IMR-90 (cell line): ENCODE measurements at regions not wholly inside any gene's neighbourhood (a gene's known extent, or its start where the extent isn't known, plus 50 kb on each side); places are given as distances from the start of the nearest gene placed in this dataset.

ENCODE experiments used
- ATAC-seq: fragments of 200-7000 bp; cut with Tn5 transposase; 2 replicates; pipeline ENCODE4 v1.9.1; 2020; ENCODE audit warnings: low read depth, mild to moderate bottlenecking, moderate library complexity
- BruUV-seq: library from RNA; stranded (reverse); fragments of 400-500 nt; replicated peaks from 2 replicates; lab custom pipeline; 2021; lab: Mats Ljungman, UMichigan
- CTCF ChIA-PET: fragments of 300-600 bp; formaldehyde crosslinking; extraction: SDS; loops from one replicate; lab custom pipeline; 2021; ENCODE audit warnings: antibody characterized with exemption; lab: Yijun Ruan, JAX
- POLR2A ChIA-PET: fragments of 300-600 bp; sonication (Branson Sonifier 250); formaldehyde crosslinking; loops from one replicate; lab custom pipeline; 2022; ENCODE audit warnings: antibody characterized with exemption; ENCODE audit not compliant: unreplicated experiment; lab: Charles Lee
- DNase-seq: peaks from one replicate; pipeline ENCODE4 v3.0.0; 2013
- H2AFZ ChIP-seq: replicated peaks from 2 replicates; pipeline ENCODE3; 2013; ENCODE audit warnings: low read length, mild to moderate bottlenecking; ENCODE audit not compliant: poor library complexity
- H2AK5ac ChIP-seq: 2 replicates; pipeline ENCODE4 v1.6.1; 2013; ENCODE audit warnings: low read depth, low read length, inconsistent platforms
- H2AK9ac ChIP-seq: replicated peaks from 2 replicates; pipeline ENCODE3; 2013; ENCODE audit warnings: mild to moderate bottlenecking, low read depth, low read length, moderate library complexity; ENCODE audit not compliant: poor library complexity
- H2BK120ac ChIP-seq: 2 replicates; pipeline ENCODE4 v1.6.1; 2013; ENCODE audit warnings: low read depth, low read length, inconsistent platforms
- H2BK15ac ChIP-seq: 3 replicates; pipeline ENCODE4 v1.6.1; 2013; ENCODE audit warnings: low read depth, low read length, inconsistent platforms
- H2BK20ac ChIP-seq: 2 replicates; pipeline ENCODE4 v1.6.1; 2013; ENCODE audit warnings: low read depth, mild to moderate bottlenecking, inconsistent platforms, low read length, moderate library complexity
- H2BK5ac ChIP-seq: 2 replicates; pipeline ENCODE4 v1.6.1; 2013; ENCODE audit warnings: mild to moderate bottlenecking, low read depth, low read length, inconsistent platforms; ENCODE audit not compliant: poor library complexity, severe bottlenecking
- H3K14ac ChIP-seq: replicated peaks from 2 replicates; pipeline ENCODE4 v1.6.1; 2013; ENCODE audit warnings: low read depth, low read length, inconsistent platforms
- H3K18ac ChIP-seq: 2 replicates; pipeline ENCODE4 v1.6.1; 2013; ENCODE audit warnings: low read depth, low read length, control low read depth
- H3K23ac ChIP-seq: 2 replicates; pipeline ENCODE4 v1.6.1; 2013; ENCODE audit warnings: low read depth, low read length, inconsistent platforms
- H3K27ac ChIP-seq: 2 replicates; pipeline ENCODE4 v1.5.1; 2013; ENCODE audit warnings: mild to moderate bottlenecking, control low read depth, low read length; ENCODE audit not compliant: insufficient read depth
- H3K27me3 ChIP-seq: 2 replicates; pipeline ENCODE4 v1.6.1; 2013; ENCODE audit warnings: low read length; ENCODE audit not compliant: control insufficient read depth, insufficient read depth
- H3K36me3 ChIP-seq: 2 replicates; pipeline ENCODE4 v1.6.1; 2013; ENCODE audit warnings: low read length, mixed read lengths; ENCODE audit not compliant: control insufficient read depth, insufficient read depth
- H3K4ac ChIP-seq: 2 replicates; pipeline ENCODE4 v1.6.1; 2013; ENCODE audit warnings: low read depth, low read length, inconsistent platforms
- H3K4me1 ChIP-seq: 2 replicates; pipeline ENCODE4 v1.6.1; 2013; ENCODE audit warnings: low read length, mixed read lengths; ENCODE audit not compliant: control insufficient read depth, insufficient read depth
- H3K4me2 ChIP-seq: 2 replicates; pipeline ENCODE4 v1.6.1; 2013; ENCODE audit warnings: low read depth, mild to moderate bottlenecking, control low read depth, low read length, moderate library complexity
- H3K4me3 ChIP-seq: 2 replicates; pipeline ENCODE4 v1.5.1; 2013; ENCODE audit warnings: low read depth, mild to moderate bottlenecking, control low read depth, low read length, moderate library complexity; ENCODE audit not compliant: insufficient read depth
- H3K56ac ChIP-seq: 2 replicates; pipeline ENCODE4 v1.6.1; 2013; ENCODE audit warnings: low read length, inconsistent platforms; ENCODE audit not compliant: insufficient read depth; ENCODE audit errors: extremely low read depth
- H3K79me1 ChIP-seq, 2 experiments: 2 replicates each; pipeline ENCODE4 v1.6.1; 2013; ENCODE audit warnings: low read length in 2 of 2, inconsistent platforms in 1 of 2, low read depth in 1 of 2
- H3K9ac ChIP-seq: 2 replicates; pipeline ENCODE4 v1.6.1; 2013; ENCODE audit warnings: low read depth, low read length, control low read depth
- H3K9me1 ChIP-seq: 2 replicates; pipeline ENCODE4 v1.6.1; 2013; ENCODE audit warnings: low read length, inconsistent platforms; ENCODE audit not compliant: insufficient read depth
- H3K9me3 ChIP-seq: 2 replicates; pipeline ENCODE4 v1.6.1; 2013; ENCODE audit warnings: low read length; ENCODE audit not compliant: control insufficient read depth, insufficient read depth
- H4K20me1 ChIP-seq: 2 replicates; pipeline ENCODE4 v1.6.1; 2013; ENCODE audit warnings: low read length, inconsistent platforms; ENCODE audit not compliant: insufficient read depth
- H4K5ac ChIP-seq: 2 replicates; pipeline ENCODE4 v1.6.1; 2013; ENCODE audit warnings: mild to moderate bottlenecking, low read depth, low read length, control low read depth
- H4K8ac ChIP-seq, 2 experiments: 2 replicates each; pipeline ENCODE4 v1.6.1; 2013; ENCODE audit warnings: low read depth in 2 of 2, low read length in 2 of 2, control low read depth in 1 of 2, inconsistent platforms in 1 of 2
- H4K91ac ChIP-seq: 2 replicates; pipeline ENCODE4 v1.6.1; 2013; ENCODE audit warnings: low read depth, low read length, inconsistent platforms; ENCODE audit not compliant: insufficient read depth
- CEBPB ChIP-seq: IDR thresholded peaks from 2 replicates; pipeline ENCODE4 v1.6.1; 2012; ENCODE audit warnings: low read depth, low read length, improper control_type of control experiment
- RAD21 ChIP-seq: IDR thresholded peaks from 2 replicates; pipeline ENCODE4 v1.6.1; 2012; ENCODE audit warnings: low read length, improper control_type of control experiment
- RFX5 ChIP-seq: IDR thresholded peaks from 2 replicates; pipeline ENCODE4 v1.8.0; 2012; ENCODE audit warnings: low read depth, mild to moderate bottlenecking, low read length, moderate library complexity
- SMC3 ChIP-seq: fragments of 150-350 bp; IDR thresholded peaks from 2 replicates; pipeline ENCODE4 v1.6.1; 2016; ENCODE audit warnings: low read depth, mild to moderate bottlenecking, antibody characterized with exemption, low read length, moderate library complexity
- USF2 ChIP-seq: fragments of 150-350 bp; IDR thresholded peaks from 2 replicates; pipeline ENCODE4 v1.6.1; 2017; ENCODE audit warnings: mild to moderate bottlenecking, antibody characterized with exemption, low read length, low read depth
- WGBS, 2 experiments: methylation state at CpG; one replicate each; pipeline versions ENCODE4 v1.1.5 to v1.1.7; 2013; ENCODE audit warnings: missing lambda C conversion rate in 2 of 2; ENCODE audit not compliant: insufficient read length in 1 of 2; ENCODE audit errors: extremely low coverage in 2 of 2; 5-methylcytosine and 5-hydroxymethylcytosine counted together
- dilution Hi-C: fragments of 300-500 bp; cut with HindIII; formaldehyde crosslinking; loops from one replicate; pipeline ENCODE4 v1.14.3; 2018; ENCODE audit warnings: low sequenced_read_pairs; ENCODE audit not compliant: unreplicated experiment
- in situ Hi-C: fragments of 300-500 bp; cut with MboI; formaldehyde crosslinking; loops from 3 replicates; pipeline ENCODE4 v1.14.3; 2019; ENCODE audit warnings: low sequenced_read_pairs, inconsistent platforms, mixed read lengths
- intact Hi-C: fragments of 100-400 bp; cut with micrococcal nuclease; formaldehyde crosslinking; loops from 2 replicates; pipeline ENCODE4 v1.10.0; 2022

- no peaks in the 10 kb centered on the region for H3K9me3 ChIP-seq
- BruUV-seq: no TSS peak
- H3K27ac ChIP-seq: no peak overlapping the region
- no peak overlapping the region for H4K91ac ChIP-seq
- no peak overlapping the region for H2AFZ ChIP-seq
- H3K27me3 ChIP-seq: peaks cover 7% of the 10 kb centered on the region
- no peak for ATAC-seq
- no peak overlapping the region for H4K8ac ChIP-seq
- no peak overlapping the region for H2BK15ac ChIP-seq
- H4K20me1 ChIP-seq: no peaks in the 10 kb centered on the region
- DNase-seq: no peak
- intact Hi-C loops (no loop called here), in situ Hi-C loops (no loop called here), dilution Hi-C loops (no loop called here)
- H3K79me1 ChIP-seq: no peaks in the 10 kb centered on the region
- WGBS, 2 experiments: no CpG with 5 or more reads among the region's 2 CpGs
- POLR2A ChIA-PET: no interaction called here
- H3K18ac ChIP-seq: no peak overlapping the region
- TF ChIP-seq RFX5: no peak
- TF ChIP-seq CEBPB: no peak
- TF ChIP-seq SMC3: no peak
- no peak for TF ChIP-seq USF2
- TF ChIP-seq RAD21: no peak
- H3K56ac ChIP-seq: no peak overlapping the region
- no peak overlapping the region for H3K9ac ChIP-seq
- H3K4me1 ChIP-seq: no peaks in the 10 kb centered on the region
- no peak overlapping the region for H2BK120ac ChIP-seq
- no peak overlapping the region for H3K14ac ChIP-seq
- H3K4me2 ChIP-seq: no peak overlapping the region
- H2AK9ac ChIP-seq: no peak overlapping the region
- H4K5ac ChIP-seq: no peak overlapping the region
- no peak overlapping the region for H3K4ac ChIP-seq
- H3K9me1 ChIP-seq: no peaks in the 10 kb centered on the region
- H3K36me3 ChIP-seq: no peaks in the 10 kb centered on the region
- no peak overlapping the region for H2BK20ac ChIP-seq
- H2BK5ac ChIP-seq: no peak overlapping the region
- H2AK5ac ChIP-seq: no peak overlapping the region
- no peak overlapping the region for H3K4me3 ChIP-seq
- CTCF ChIA-PET: interaction anchor here (1.3 kb wide), 1 partner anchor 15 kb away, joined by 3 read pairs; no protein-coding TSS in a partner anchor
- H3K23ac ChIP-seq: no peak overlapping the region
Measured at GRCh38 chr10:89869592-89870156, 168.3 kb downstream of the KIF20B start.
